SJSA1 (cell line): ENCODE measurements at regions not wholly inside any gene's neighbourhood (a gene's known extent, or its start where the extent isn't known, plus 50 kb on each side); places are given as distances from the start of the nearest gene placed in this dataset.
"Not testable (repeated sequence)": the region's sequence is repeated elsewhere in the genome, so short reads cannot be mapped to it uniquely, and the experiment has no call there.

Experiments used
- DNase-seq, 2 experiments: peaks; one replicate each; pipeline ENCODE4 v3.0.0-alpha.2; 2015 to 2020; ENCODE audit warnings: low spot score in 2 of 2, low read depth in 1 of 2
- H3K27ac ChIP-seq: fragments of 250-450 bp; sonication (Bioruptor Pico); 2 replicates; pipeline ENCODE4 v1.5.1; 2020; ENCODE audit warnings: mild to moderate bottlenecking, moderate library complexity
- H3K27me3 ChIP-seq: fragments of 250-450 bp; sonication (Bioruptor Pico); replicated peaks from 2 replicates; pipeline ENCODE4 v1.5.1; 2020; ENCODE audit warnings: mild to moderate bottlenecking, moderate library complexity
- H3K36me3 ChIP-seq: fragments of 250-450 bp; sonication (Bioruptor Pico); 2 replicates; pipeline ENCODE4 v1.5.1; 2020; ENCODE audit warnings: mild to moderate bottlenecking
- H3K4me1 ChIP-seq: fragments of 250-450 bp; sonication (Bioruptor Pico); replicated peaks from 2 replicates; pipeline ENCODE4 v1.6.1; 2021; ENCODE audit warnings: mild to moderate bottlenecking
- H3K4me3 ChIP-seq: fragments of 250-450 bp; sonication (Bioruptor Pico); 2 replicates; pipeline ENCODE4 v1.5.1; 2020; ENCODE audit warnings: mild to moderate bottlenecking
- H3K9me3 ChIP-seq: fragments of 250-450 bp; sonication (Bioruptor Pico); replicated peaks from 2 replicates; pipeline ENCODE4 v1.5.1; 2020; ENCODE audit warnings: mild to moderate bottlenecking

DNA sequence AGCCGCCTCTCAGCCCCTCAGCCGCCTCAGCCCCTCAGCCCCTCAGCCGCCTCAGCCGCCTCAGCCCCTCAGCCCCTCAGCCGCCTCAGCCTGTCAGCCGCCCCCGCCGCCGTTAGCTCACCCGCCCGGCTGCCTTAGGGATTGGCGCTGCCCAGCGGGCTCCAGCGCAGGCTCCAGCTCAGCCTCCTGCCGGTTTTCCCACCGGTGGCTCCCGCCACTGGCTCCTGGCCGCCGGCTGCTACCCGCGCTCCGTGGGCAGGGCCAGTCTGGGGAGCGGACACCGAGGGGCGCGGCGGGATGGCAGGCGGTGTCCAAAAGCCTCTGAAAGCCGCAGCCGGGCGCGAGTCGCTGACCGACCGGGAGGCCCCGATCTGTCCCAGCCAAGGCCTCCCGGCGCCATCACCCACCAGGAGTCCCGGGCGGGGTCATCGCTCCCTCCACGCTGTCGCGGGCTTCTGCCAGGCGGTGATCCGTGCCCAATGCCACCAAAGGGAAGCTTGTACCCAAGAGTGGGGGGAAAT lies 1532.7 kb downstream of the REEP3 start:
- H3K9me3 ChIP-seq, DNase-seq, H3K4me1 ChIP-seq, H3K27ac ChIP-seq, H3K36me3 ChIP-seq, H3K27me3 ChIP-seq, H3K4me3 ChIP-seq: not testable (repeated sequence)

DNA sequence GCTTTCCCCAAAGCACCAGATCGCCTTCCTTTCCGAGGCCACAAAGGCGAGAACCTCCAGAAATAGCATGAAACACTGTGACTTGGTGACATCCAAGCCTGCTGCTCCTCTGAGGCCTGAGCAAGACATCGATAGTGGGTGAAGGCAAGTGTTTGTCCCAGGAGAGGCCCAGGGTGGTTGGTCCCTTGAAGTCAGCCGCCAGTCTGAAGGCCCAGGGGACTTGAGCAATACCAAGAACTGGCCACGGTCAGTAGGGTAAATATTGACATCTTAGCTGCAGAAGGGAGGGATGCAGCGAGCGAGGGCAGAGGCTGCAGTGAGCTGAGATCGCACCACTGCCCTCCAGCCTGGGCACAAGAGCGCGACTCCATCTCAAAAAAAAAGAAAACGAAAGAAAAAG lies 1533.5 kb downstream of the REEP3 start:
- not testable (repeated sequence) for H3K36me3 ChIP-seq, H3K9me3 ChIP-seq, DNase-seq, H3K4me3 ChIP-seq, H3K4me1 ChIP-seq, H3K27ac ChIP-seq, H3K27me3 ChIP-seq

DNA sequence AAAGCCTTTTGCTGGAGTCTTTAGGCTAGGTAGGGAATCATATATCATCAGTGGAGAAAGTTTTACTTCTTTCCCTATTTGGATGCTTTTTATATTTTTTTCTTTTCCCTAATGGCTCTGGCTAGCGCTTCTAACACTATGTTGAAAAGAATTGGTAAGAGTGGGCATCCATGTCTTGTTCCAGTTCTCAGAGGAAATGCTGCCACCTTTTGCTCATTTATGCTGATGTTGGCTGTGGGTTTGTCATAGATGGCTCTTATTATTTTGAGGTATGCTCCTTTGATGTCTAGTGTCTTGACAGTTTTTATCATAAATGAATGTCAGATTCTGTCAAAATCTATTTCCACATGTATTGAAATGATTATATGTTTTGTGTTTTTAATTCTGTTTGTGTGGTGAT lies 1544.1 kb downstream of the REEP3 start:
- Histone ChIP-seq H3K4me1 (no peaks in the 10 kb centered on the region), H3K4me3 (no peak overlapping the region), H3K27ac (no peak overlapping the region), H3K9me3 (no peaks in the 10 kb centered on the region), H3K27me3 (no peaks in the 10 kb centered on the region), H3K36me3 (no peaks in the 10 kb centered on the region)
- no peak for DNase-seq

DNA sequence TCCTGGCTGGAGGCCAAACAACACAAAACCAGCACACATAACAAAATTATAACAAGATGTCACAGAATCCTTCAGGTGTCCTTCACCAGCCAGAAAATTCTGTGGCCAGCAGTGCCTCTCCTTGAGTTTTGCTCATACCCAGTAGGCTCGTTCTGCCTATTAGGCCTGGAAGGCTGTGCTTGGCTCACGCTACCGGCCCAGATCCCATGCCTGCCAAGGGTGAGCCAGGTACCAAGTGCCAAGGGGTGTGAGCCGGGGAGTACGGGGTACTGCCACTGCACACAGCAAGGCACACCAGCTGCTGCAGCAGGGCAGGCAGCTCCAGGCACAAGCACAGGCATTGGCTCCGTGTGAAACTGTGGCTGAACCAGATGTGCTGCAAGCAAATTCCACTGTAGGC lies 1562.0 kb downstream of the REEP3 start:
- Histone ChIP-seq H3K27me3 (no peaks in the 10 kb centered on the region), H3K4me3 (no peak overlapping the region), H3K4me1 (no peaks in the 10 kb centered on the region), H3K36me3 (no peaks in the 10 kb centered on the region), H3K27ac (no peak overlapping the region), H3K9me3 (peaks cover 8% of the 10 kb centered on the region)
- DNase-seq, result no peak

GRCh38 chr10:65090991-65091390 lies 1569.8 kb downstream of the REEP3 start:
- Histone ChIP-seq H3K9me3 (no peaks in the 10 kb centered on the region), H3K27ac (no peak overlapping the region), H3K4me3 (no peak overlapping the region), H3K4me1 (no peaks in the 10 kb centered on the region), H3K36me3 (no peaks in the 10 kb centered on the region), H3K27me3 (no peaks in the 10 kb centered on the region)
- DNase-seq, result no peak

DNA sequence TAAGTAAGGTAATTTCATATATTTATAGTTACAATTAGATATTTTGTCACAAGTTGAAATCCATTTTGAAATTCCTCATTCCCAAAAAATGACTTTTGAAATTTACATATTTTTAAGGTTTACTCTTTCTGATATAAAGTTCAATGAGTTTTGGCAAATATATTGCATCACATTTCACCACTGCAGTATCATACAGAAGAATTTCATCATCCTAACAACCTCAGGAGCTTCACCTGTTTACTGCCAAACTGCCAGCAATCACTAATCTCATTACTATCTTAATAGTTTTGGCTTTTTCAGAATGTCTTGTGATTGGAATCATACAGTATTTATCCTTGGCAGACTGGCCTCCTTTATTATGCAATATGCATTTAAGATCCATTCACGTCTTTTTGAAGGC lies 1578.9 kb downstream of the REEP3 start:
- no peaks in the 10 kb centered on the region for H3K4me1 ChIP-seq

GRCh38 chr10:65100881-65101280 lies 1579.7 kb downstream of the REEP3 start:
- H3K27ac ChIP-seq, H3K27me3 ChIP-seq, DNase-seq, H3K36me3 ChIP-seq, H3K9me3 ChIP-seq, H3K4me1 ChIP-seq, H3K4me3 ChIP-seq: not testable (repeated sequence)

More for the DNA sequence above, 1578.9 kb downstream of the REEP3 start:
- Histone ChIP-seq H3K36me3 (no peaks in the 10 kb centered on the region), H3K9me3 (peaks cover 3% of the 10 kb centered on the region; the same call in 1 of the 2 replicates), H3K27me3 (no peaks in the 10 kb centered on the region), H3K27ac (no peak overlapping the region), H3K4me3 (no peak overlapping the region)
- no peak for DNase-seq

GRCh38 chr10:65110009-65110408 lies 1588.8 kb downstream of the REEP3 start:
- no peaks in the 10 kb centered on the region for H3K9me3 ChIP-seq
- H3K27ac ChIP-seq, result no peak overlapping the region
- no peaks in the 10 kb centered on the region for H3K27me3 ChIP-seq
- H3K4me1 ChIP-seq, result no peaks in the 10 kb centered on the region
- no peak for DNase-seq
- H3K4me3 ChIP-seq, result no peak overlapping the region
- no peaks in the 10 kb centered on the region for H3K36me3 ChIP-seq

DNA sequence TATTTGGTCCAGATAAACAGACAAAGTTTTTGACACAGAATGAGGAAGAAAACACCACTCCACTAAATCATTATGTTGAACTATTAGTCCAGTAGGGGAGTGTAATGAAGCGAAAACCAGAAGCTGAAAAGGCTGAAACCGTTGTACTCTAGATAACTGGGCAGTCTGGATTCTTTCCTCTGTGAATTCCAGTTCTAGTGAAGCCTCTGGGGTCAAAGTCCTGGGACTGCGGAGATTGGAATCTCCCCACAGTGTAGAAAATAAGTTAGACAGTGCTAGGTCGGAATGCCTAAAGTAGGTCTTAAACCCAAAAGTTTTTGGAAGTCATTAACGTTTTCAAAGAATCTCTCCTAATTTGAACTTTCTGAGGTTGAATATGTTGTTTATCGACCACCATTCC lies 1589.9 kb downstream of the REEP3 start:
- H3K9me3 ChIP-seq, DNase-seq, H3K27me3 ChIP-seq, H3K36me3 ChIP-seq, H3K4me1 ChIP-seq, H3K27ac ChIP-seq, H3K4me3 ChIP-seq: not testable (repeated sequence)

DNA sequence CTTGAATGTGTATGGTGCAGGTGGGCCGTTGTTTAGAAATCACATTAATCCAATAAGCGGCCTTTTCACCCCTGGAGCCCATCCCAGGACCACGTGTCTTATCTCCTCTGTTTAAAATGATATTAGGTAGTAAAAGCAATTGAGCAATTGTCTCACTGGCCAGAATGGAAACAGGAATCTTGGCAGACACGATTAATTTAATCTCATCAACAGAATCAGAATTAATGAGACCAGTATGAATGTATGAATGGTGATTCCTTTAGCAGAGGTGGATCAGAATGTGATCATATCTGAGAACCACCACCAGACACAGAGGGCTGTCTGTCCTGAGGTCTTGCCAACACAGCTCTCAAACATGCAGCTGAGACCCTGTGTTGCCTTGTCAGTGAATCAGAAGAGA lies 1591.4 kb downstream of the REEP3 start:
- Histone ChIP-seq H3K9me3 (no peaks in the 10 kb centered on the region), H3K4me1 (no peaks in the 10 kb centered on the region), H3K36me3 (no peaks in the 10 kb centered on the region), H3K27ac (no peak overlapping the region), H3K27me3 (no peaks in the 10 kb centered on the region), H3K4me3 (no peak overlapping the region)
- DNase-seq, result no peak

DNA sequence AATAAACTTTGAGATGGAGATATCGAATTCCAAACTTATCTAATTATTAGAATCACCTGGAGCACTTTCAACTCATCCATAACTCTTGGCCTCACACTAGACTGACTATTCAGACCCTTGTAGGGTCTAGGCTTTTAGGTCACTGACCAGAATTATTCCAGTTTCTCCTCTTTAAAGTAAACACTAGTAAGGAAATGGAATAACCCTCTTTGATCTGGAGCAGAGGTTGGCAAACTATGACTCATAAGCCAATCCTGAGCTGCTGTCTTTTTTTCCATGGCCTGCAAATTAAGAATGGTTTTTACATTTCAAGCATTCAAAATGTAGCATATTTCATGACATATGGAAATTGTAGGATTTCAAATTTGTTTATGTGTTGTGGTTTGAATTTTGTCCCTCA lies 1601.9 kb downstream of the REEP3 start:
- H3K9me3 ChIP-seq, result no peaks in the 10 kb centered on the region
- H3K4me3 ChIP-seq, result no peak overlapping the region
- no peak overlapping the region for H3K27ac ChIP-seq
- no peaks in the 10 kb centered on the region for H3K36me3 ChIP-seq
- H3K27me3 ChIP-seq, result no peaks in the 10 kb centered on the region
- no peaks in the 10 kb centered on the region for H3K4me1 ChIP-seq
- DNase-seq, result no peak

GRCh38 chr10:65125212-65125611 lies 1604.0 kb downstream of the REEP3 start:
- DNase-seq, result no peak

GRCh38 chr10:65126288-65126687 lies 1605.1 kb downstream of the REEP3 start:
- H3K9me3 ChIP-seq, result no peaks in the 10 kb centered on the region
- no peak overlapping the region for H3K4me3 ChIP-seq

More at GRCh38 chr10:65125212-65125611, 1604.0 kb downstream of the REEP3 start:
- Histone ChIP-seq H3K36me3 (no peaks in the 10 kb centered on the region), H3K9me3 (no peaks in the 10 kb centered on the region), H3K4me1 (no peaks in the 10 kb centered on the region), H3K4me3 (no peak overlapping the region), H3K27me3 (no peaks in the 10 kb centered on the region), H3K27ac (no peak overlapping the region)

DNA sequence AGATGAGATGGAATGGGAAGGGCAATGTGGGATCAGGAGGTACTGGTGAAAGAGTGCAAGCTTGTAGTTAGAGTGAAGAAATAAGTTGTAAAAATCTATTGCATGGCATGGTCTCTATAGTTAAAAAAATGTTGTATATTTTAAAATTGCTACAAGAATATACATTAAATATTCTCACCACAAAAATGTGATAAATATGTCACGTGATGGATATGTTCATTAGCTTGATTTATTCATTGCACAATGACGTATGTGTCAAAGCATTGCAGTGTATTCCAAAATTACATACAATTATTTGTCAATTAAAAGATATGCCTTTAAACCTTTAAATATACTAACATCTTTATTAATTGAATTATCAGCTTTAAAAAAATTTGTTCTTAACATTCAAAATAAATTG lies 1607.1 kb downstream of the REEP3 start:
- no peaks in the 10 kb centered on the region for H3K27me3 ChIP-seq
- H3K4me1 ChIP-seq, result no peaks in the 10 kb centered on the region
- no peak overlapping the region for H3K27ac ChIP-seq
- no peaks in the 10 kb centered on the region for H3K36me3 ChIP-seq
- H3K9me3 ChIP-seq, result no peaks in the 10 kb centered on the region
- no peak for DNase-seq
- H3K4me3 ChIP-seq, result no peak overlapping the region

More at GRCh38 chr10:65126288-65126687, 1605.1 kb downstream of the REEP3 start:
- H3K27ac ChIP-seq, result no peak overlapping the region
- no peaks in the 10 kb centered on the region for H3K27me3 ChIP-seq
- no peaks in the 10 kb centered on the region for H3K36me3 ChIP-seq
- DNase-seq, result no peak
- H3K4me1 ChIP-seq, result no peaks in the 10 kb centered on the region

DNA sequence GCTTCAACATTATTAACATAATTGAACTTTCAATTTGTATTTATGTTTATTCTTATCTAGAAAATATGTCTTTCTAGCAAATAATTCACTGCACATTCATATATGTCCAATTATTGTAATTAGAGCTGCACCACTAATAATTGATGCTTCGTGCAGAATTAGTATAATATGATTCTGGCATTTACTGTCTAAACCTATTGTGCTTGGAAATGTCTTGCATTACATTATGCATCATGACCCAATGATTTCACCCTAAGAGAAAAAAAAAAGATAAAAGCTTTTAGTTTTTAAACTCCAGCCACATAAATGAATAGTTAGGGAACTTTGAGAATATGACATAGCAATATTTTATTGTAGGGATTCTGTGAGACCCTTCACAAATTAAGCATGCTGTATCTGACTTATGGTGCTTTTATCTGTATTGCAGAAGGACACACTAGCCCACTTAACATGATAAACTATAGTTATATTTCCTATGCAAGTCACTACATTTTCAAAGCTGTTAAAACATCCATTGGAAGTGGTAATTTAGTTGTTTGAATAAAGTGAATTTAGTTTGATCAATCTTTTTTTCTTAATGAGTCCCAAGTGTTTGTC lies 1609.1 kb downstream of the REEP3 start:
- H3K27ac ChIP-seq, result no peak overlapping the region
- H3K4me1 ChIP-seq, result no peaks in the 10 kb centered on the region
- no peaks in the 10 kb centered on the region for H3K9me3 ChIP-seq
- H3K4me3 ChIP-seq, result no peak overlapping the region
- H3K27me3 ChIP-seq, result no peaks in the 10 kb centered on the region
- H3K36me3 ChIP-seq, result no peaks in the 10 kb centered on the region
- DNase-seq, result no peak
